ENCODE measurements at regions not wholly inside any gene's neighbourhood (a gene's known extent, or its start where the extent isn't known, plus 50 kb on each side); places are given as distances from the start of the nearest gene placed in this dataset.
"Not testable (repeated sequence)": the region's sequence is repeated elsewhere in the genome, so short reads cannot be mapped to it uniquely, and the experiment has no call there.

DNA sequence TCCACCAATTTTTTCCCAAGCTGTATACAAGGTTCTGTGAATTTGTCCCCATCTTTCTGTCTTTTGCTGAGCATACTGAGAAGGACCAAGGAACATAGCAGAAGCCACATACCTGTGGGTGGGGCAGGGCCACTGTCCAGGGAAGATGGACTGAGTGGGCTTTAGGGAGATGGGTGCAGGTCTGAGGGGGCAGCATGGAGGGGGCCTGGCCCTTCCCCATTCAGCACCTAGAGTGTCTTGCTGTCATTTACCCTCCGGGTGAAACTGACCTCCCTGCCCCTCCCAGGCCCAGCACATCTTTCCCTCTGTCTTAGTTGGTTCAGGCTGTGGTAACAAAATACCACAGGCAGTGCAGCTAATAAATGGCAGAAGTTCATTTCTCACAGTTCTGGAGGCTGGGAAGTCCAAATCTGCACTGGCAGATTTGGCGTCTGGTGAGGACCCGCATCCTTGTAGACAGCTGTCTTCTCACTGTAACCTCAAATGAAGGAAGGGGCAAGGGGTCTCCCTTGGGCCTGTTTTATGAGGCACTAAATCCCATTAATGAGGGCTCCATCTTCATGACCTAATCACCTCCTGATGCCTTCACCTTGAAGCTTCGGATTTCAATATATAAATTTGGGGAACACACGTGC is 180.0 kb upstream of the SMAD3 start:
- no peak for DNase-seq
- H3K9me3 ChIP-seq, result peaks cover 0 to 7% of the 10 kb centered on the region in 2 donors
- in situ Hi-C loops (cut with MboI; ENCODE audit: low pct_ligation_motif_present in 1 of 4, low pct_unique_long_range_greater_than_20kb in 1 of 4, low sequenced_read_pairs in 3 of 4) (no loop called here), intact Hi-C loops (cut with DNase I; ENCODE audit: low total_unique reads) (no loop called here)
- H3K27ac ChIP-seq, result no peak overlapping the region
- H3K36me3 ChIP-seq, result no peaks in the 10 kb centered on the region
- WGBS, 2 donors (ENCODE audit: low coverage in 1 of 2), result 93 to 100% methylated on average over 1 to 5 of the region's 5 CpGs
- H3K27me3 ChIP-seq, result no peaks in the 10 kb centered on the region
- H3K4me3 ChIP-seq, result no peak overlapping the region
- peaks cover 7 to 16% (median 12%) of the 10 kb centered on the region in 4 donors for H3K4me1 ChIP-seq
- no peak for TF ChIP-seq POLR2AphosphoS5 (IDR thresholded peaks at IDR 0.05)
- no peak for TF ChIP-seq EP300 (IDR thresholded peaks at IDR 0.05; ENCODE audit: low read depth)
- TF ChIP-seq, protein P1, sequence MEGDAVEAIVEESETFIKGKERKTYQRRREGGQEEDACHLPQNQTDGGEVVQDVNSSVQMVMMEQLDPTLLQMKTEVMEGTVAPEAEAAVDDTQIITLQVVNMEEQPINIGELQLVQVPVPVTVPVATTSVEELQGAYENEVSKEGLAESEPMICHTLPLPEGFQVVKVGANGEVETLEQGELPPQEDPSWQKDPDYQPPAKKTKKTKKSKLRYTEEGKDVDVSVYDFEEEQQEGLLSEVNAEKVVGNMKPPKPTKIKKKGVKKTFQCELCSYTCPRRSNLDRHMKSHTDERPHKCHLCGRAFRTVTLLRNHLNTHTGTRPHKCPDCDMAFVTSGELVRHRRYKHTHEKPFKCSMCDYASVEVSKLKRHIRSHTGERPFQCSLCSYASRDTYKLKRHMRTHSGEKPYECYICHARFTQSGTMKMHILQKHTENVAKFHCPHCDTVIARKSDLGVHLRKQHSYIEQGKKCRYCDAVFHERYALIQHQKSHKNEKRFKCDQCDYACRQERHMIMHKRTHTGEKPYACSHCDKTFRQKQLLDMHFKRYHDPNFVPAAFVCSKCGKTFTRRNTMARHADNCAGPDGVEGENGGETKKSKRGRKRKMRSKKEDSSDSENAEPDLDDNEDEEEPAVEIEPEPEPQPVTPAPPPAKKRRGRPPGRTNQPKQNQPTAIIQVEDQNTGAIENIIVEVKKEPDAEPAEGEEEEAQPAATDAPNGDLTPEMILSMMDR (IDR thresholded peaks at IDR 0.05), result no peak
- TF ChIP-seq POLR2A (IDR thresholded peaks at IDR 0.05), result no peak

DNA sequence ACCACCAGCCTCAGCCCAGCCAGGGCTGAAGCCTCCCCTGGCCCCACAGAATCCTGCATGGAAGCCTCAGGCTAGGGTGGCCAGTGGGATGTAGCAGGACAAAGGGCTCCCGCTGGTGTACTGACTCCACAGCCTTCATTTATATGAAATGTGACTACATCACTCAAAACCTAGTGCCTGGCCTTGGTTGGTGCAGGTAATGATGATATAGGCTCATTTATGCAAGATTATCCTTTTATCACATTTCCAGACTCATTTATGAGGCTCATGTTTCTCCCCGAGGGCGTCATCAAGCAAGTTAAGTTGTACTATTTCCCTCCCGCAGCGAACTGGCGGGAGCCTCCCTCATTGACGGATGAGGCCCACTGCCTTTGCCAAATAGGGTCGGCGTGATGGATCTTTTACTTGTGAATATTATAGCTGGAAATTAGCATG is 179.1 kb upstream of the SMAD3 start:
- intact Hi-C loops (cut with DNase I; ENCODE audit: low total_unique reads), result no loop called here
- Histone ChIP-seq H3K9me3 (peaks cover 0 to 7% of the 10 kb centered on the region in 2 donors), H3K36me3 (no peaks in the 10 kb centered on the region), H3K27ac (no peak overlapping the region), H3K4me3 (no peak overlapping the region), H3K27me3 (no peaks in the 10 kb centered on the region), H3K4me1 (peaks cover 7 to 16% (median 12%) of the 10 kb centered on the region in 4 donors)
- in situ Hi-C loops (cut with MboI; ENCODE audit: low pct_ligation_motif_present in 1 of 4, low pct_unique_long_range_greater_than_20kb in 1 of 4, low sequenced_read_pairs in 3 of 4), result no loop called here
- TF ChIP-seq POLR2AphosphoS5 (IDR thresholded peaks at IDR 0.05), result no peak
- no peak for TF ChIP-seq EP300 (IDR thresholded peaks at IDR 0.05; ENCODE audit: low read depth)
- TF ChIP-seq, protein P1 (IDR thresholded peaks at IDR 0.05), result no peak
- no peak for TF ChIP-seq POLR2A (IDR thresholded peaks at IDR 0.05)
- DNase-seq, result no peak
- WGBS, 2 donors (ENCODE audit: low coverage in 1 of 2), result 94% methylated on average over 9 of the region's 9 CpGs; no CpG with 5 or more reads in 1 of the 2 donors

DNA sequence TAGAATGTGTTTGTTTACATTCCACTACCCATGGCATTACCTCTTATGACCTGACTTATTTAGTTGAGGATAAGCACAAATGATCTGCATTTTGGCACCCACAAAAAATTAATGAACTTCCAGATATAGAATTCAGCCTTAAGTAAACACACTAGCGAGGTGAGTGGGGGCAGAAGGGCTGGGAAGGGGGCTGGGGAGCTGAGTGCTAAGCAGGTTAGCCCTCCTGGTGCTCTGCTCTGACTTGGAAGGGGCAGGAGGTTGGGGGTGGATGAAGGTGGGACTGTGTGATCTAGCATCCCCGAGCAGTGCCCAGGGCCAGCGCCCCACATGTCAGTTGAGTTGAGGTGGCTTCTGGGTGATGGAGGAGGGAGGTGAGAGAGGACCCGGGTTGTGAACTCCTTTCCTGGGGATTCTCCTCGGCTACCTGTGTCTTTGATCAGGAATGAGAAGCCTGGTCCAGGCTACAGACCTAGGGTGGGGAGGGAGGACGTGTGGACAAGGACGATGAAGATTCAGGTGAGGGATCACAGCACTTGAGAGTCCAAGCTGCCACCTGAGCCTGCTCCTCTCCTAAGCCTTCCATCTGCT is 178.6 kb upstream of the SMAD3 start:
- Histone ChIP-seq H3K4me3 (no peak overlapping the region), H3K27me3 (no peaks in the 10 kb centered on the region), H3K27ac (no peak overlapping the region), H3K9me3 (peaks cover 0 to 7% of the 10 kb centered on the region in 2 donors), H3K36me3 (no peaks in the 10 kb centered on the region), H3K4me1 (peaks cover 7 to 16% (median 12%) of the 10 kb centered on the region in 4 donors)
- no peak for TF ChIP-seq POLR2AphosphoS5 (IDR thresholded peaks at IDR 0.05)
- TF ChIP-seq EP300 (IDR thresholded peaks at IDR 0.05; ENCODE audit: low read depth), result no peak
- no peak for TF ChIP-seq POLR2A (IDR thresholded peaks at IDR 0.05)
- TF ChIP-seq, protein P1 (IDR thresholded peaks at IDR 0.05), result no peak
- DNase-seq, result no peak
- intact Hi-C loops (cut with DNase I; ENCODE audit: low total_unique reads) (no loop called here), in situ Hi-C loops (cut with MboI; ENCODE audit: low pct_ligation_motif_present in 1 of 4, low pct_unique_long_range_greater_than_20kb in 1 of 4, low sequenced_read_pairs in 3 of 4) (no loop called here)
- 83% methylated on average over 7 of the region's 7 CpGs; no CpG with 5 or more reads in 1 of the 2 donors for WGBS, 2 donors (ENCODE audit: low coverage in 1 of 2)

DNA sequence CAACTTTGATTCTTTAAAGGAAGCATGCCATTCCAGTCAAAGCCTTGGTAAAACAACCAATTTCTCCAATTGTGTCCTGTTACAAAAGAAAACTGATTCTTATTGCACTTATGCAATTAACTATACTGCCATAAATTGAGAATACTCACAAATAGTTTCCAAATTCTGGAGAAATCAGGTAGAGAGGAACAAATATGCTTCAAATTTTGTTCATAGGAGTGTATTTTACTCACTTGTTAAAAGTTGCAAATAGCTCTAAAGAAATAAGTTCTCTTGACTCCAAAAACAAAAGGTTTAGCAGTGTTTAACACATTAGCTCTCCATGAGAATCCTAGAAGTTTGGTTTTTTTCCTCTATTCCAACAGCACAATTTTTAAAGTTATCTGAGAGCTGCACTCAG is 176.1 kb upstream of the SMAD3 start:
- in situ Hi-C loops (cut with MboI; ENCODE audit: low pct_ligation_motif_present in 1 of 4, low pct_unique_long_range_greater_than_20kb in 1 of 4, low sequenced_read_pairs in 3 of 4); H3K9me3 ChIP-seq; H3K27ac ChIP-seq; H3K36me3 ChIP-seq; H3K4me1 ChIP-seq; DNase-seq; H3K4me3 ChIP-seq; intact Hi-C loops (cut with DNase I; ENCODE audit: low total_unique reads); H3K27me3 ChIP-seq: not testable (repeated sequence)

Measured in transverse colon (tissue), 4 donors.